Caco-2 (cell line): ENCODE measurements at regions not wholly inside any gene's neighbourhood (a gene's known extent, or its start where the extent isn't known, plus 50 kb on each side); places are given as distances from the start of the nearest gene placed in this dataset.

ENCODE experiments used
- BruUV-seq: library from RNA; stranded (reverse); fragments of 400-500 nt; replicated peaks from 2 replicates; lab custom pipeline; 2021; lab: Mats Ljungman, UMichigan
- CTCF ChIA-PET: fragments of 300-600 bp; sonication (Branson Sonifier 250); formaldehyde crosslinking; loops from one replicate; lab custom pipeline; 2022; ENCODE audit warnings: antibody characterized with exemption; lab: Charles Lee
- POLR2A ChIA-PET: fragments of 300-600 bp; sonication (Branson Sonifier 250); formaldehyde crosslinking; loops from one replicate; lab custom pipeline; 2022; ENCODE audit warnings: antibody characterized with exemption; lab: Charles Lee
- DNase-seq, 2 experiments: peaks; one replicate each; pipeline versions ENCODE4 v3.0.0 to v3.0.0-alpha.2; 2020 to 2022
- H3K27me3 ChIP-seq: replicated peaks from 2 replicates; pipeline ENCODE4 v1.6.0; 2011; ENCODE audit warnings: low read length; ENCODE audit not compliant: control insufficient read depth, insufficient read depth
- H3K36me3 ChIP-seq: 2 replicates; pipeline ENCODE4 v1.5.1; 2011; ENCODE audit warnings: low read length; ENCODE audit not compliant: control insufficient read depth, insufficient read depth
- H3K4me1 ChIP-seq: fragments of 250-450 bp; sonication (Bioruptor Pico); 2 replicates; pipeline ENCODE4 v1.5.1; 2020; ENCODE audit warnings: mild to moderate bottlenecking
- H3K4me3 ChIP-seq: 2 replicates; pipeline ENCODE4 v1.5.1; 2011; ENCODE audit warnings: low read depth, mild to moderate bottlenecking, control low read depth, low read length
- H3K9me3 ChIP-seq: fragments of 250-450 bp; sonication (Bioruptor Pico); 2 replicates; pipeline ENCODE4 v1.5.1; 2020; ENCODE audit warnings: mild to moderate bottlenecking, moderate library complexity
- H3K27ac Mint-ChIP-seq: one replicate; pipeline ENCODE4 v1.8.0; 2022; ENCODE audit warnings: mixed read lengths; ENCODE audit not compliant: unreplicated experiment
- H3K27me3 Mint-ChIP-seq: one replicate; pipeline ENCODE4 v1.8.0; 2022; ENCODE audit warnings: mixed read lengths; ENCODE audit not compliant: insufficient read depth, unreplicated experiment
- H3K36me3 Mint-ChIP-seq: one replicate; pipeline ENCODE4 v1.8.0; 2022; ENCODE audit warnings: mild to moderate bottlenecking, mixed read lengths; ENCODE audit not compliant: insufficient read depth, unreplicated experiment
- H3K4me1 Mint-ChIP-seq: one replicate; pipeline ENCODE4 v1.8.0; 2022; ENCODE audit warnings: low read depth, mixed read lengths; ENCODE audit not compliant: unreplicated experiment
- H3K4me3 Mint-ChIP-seq: one replicate; pipeline ENCODE4 v1.8.0; 2022; ENCODE audit warnings: mild to moderate bottlenecking, moderate library complexity, mixed read lengths; ENCODE audit not compliant: unreplicated experiment
- H3K9me3 Mint-ChIP-seq: one replicate; pipeline ENCODE4 v1.8.0; 2022; ENCODE audit warnings: mixed read lengths; ENCODE audit not compliant: unreplicated experiment
- CTCF ChIP-seq, 2 experiments: fragments of 200-600 bp in 1 of 2; IDR thresholded peaks; 1 replicate in 1 of 2; 2 replicates in 1 of 2; pipeline versions ENCODE4 v1.5.1 to v1.8.0; 2011 to 2022; ENCODE audit warnings: antibody characterized with exemption in 1 of 2, control low read depth in 1 of 2, inconsistent platforms in 1 of 2, low read depth in 1 of 2, low read length in 1 of 2, mild to moderate bottlenecking in 1 of 2, moderate library complexity in 1 of 2; ENCODE audit not compliant: insufficient read depth in 1 of 2, severe bottlenecking in 1 of 2, unreplicated experiment in 1 of 2
- intact Hi-C: fragments of 100-400 bp; cut with micrococcal nuclease; formaldehyde crosslinking; loops from one replicate; pipeline ENCODE4 v1.10.0; 2022; ENCODE audit not compliant: unreplicated experiment

DNA sequence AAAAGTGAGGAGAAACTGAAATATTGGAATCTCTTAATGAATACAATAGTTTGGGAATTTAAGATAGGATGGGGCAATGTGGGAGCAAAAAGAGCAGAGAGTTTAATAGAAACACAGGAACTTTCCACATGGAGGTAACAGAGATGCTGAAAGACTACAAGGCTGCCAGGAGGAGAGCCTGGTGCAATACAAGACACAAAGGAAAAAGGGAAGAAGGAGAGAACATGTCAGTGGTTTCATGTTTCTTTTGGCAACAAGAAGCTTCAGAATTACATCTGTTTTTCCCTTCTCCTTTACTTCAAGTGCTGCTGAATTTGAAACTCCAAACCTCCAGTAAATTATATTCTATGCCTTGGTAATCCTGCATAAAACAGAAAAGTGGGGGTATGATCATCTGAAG is 474.3 kb downstream of the FAT4 start:
- ChIA-PET CTCF (no interaction called here), POLR2A (no interaction called here)
- no peak overlapping the region for H3K27ac Mint-ChIP-seq
- Histone ChIP-seq H3K9me3 (no peaks in the 10 kb centered on the region), H3K36me3 (no peaks in the 10 kb centered on the region), H3K4me1 (no peaks in the 10 kb centered on the region), H3K27me3 (no peaks in the 10 kb centered on the region), H3K4me3 (no peak overlapping the region)
- no peak for TF ChIP-seq CTCF (IDR thresholded peaks at IDR 0.05; ENCODE audit: insufficient read depth in 1 of 2, low read depth in 1 of 2, low read length in 1 of 2, severe bottlenecking in 1 of 2, unreplicated experiment in 1 of 2)
- no peaks in the 10 kb centered on the region for H3K36me3 Mint-ChIP-seq
- no peaks in the 10 kb centered on the region for H3K9me3 Mint-ChIP-seq
- intact Hi-C loops = no loop called here
- no peak overlapping the region for H3K4me3 Mint-ChIP-seq
- no TSS peak for BruUV-seq
- H3K4me1 Mint-ChIP-seq = no peaks in the 10 kb centered on the region
- DNase-seq = no peak
- no peaks in the 10 kb centered on the region for H3K27me3 Mint-ChIP-seq

- DNase-seq = no peak
- intact Hi-C loops = no loop called here
- no peaks in the 10 kb centered on the region for H3K36me3 ChIP-seq
- no peaks in the 10 kb centered on the region for H3K4me1 ChIP-seq
- no peak overlapping the region for H3K4me3 Mint-ChIP-seq
- POLR2A ChIA-PET = no interaction called here
- no peaks in the 10 kb centered on the region for H3K27me3 ChIP-seq
- no peaks in the 10 kb centered on the region for H3K9me3 ChIP-seq
- CTCF ChIA-PET = no interaction called here
- H3K27ac Mint-ChIP-seq = no peak overlapping the region
- no peak overlapping the region for H3K4me3 ChIP-seq
- no peaks in the 10 kb centered on the region for H3K36me3 Mint-ChIP-seq
- no peaks in the 10 kb centered on the region for H3K4me1 Mint-ChIP-seq
- no peak for TF ChIP-seq CTCF (IDR thresholded peaks at IDR 0.05; ENCODE audit: insufficient read depth in 1 of 2, low read depth in 1 of 2, low read length in 1 of 2, severe bottlenecking in 1 of 2, unreplicated experiment in 1 of 2)
- no TSS peak for BruUV-seq
- H3K9me3 Mint-ChIP-seq = no peaks in the 10 kb centered on the region
- H3K27me3 Mint-ChIP-seq = peaks cover 3% of the 10 kb centered on the region
Observed at GRCh38 chr4:125791896-125792295, 477.1 kb downstream of the FAT4 start.

- peaks cover 3% of the 10 kb centered on the region for H3K27me3 Mint-ChIP-seq
- POLR2A ChIA-PET = no interaction called here
Observed at GRCh38 chr4:125794989-125795388, 480.2 kb downstream of the FAT4 start.

More at GRCh38 chr4:125794989-125795388, 480.2 kb downstream of the FAT4 start:
- Mint-ChIP-seq H3K27ac (no peak overlapping the region), H3K36me3 (no peaks in the 10 kb centered on the region), H3K9me3 (no peaks in the 10 kb centered on the region), H3K4me1 (no peaks in the 10 kb centered on the region), H3K4me3 (no peak overlapping the region)
- intact Hi-C loops = no loop called here
- Histone ChIP-seq H3K36me3 (no peaks in the 10 kb centered on the region), H3K4me3 (no peak overlapping the region), H3K27me3 (no peaks in the 10 kb centered on the region), H3K4me1 (no peaks in the 10 kb centered on the region), H3K9me3 (no peaks in the 10 kb centered on the region)
- no peak for DNase-seq
- no TSS peak for BruUV-seq
- no peak for TF ChIP-seq CTCF (IDR thresholded peaks at IDR 0.05; ENCODE audit: insufficient read depth in 1 of 2, low read depth in 1 of 2, low read length in 1 of 2, severe bottlenecking in 1 of 2, unreplicated experiment in 1 of 2)
- CTCF ChIA-PET = no interaction called here
